SHP77 treated with DMSO at 0.1 percent for 48 hours (cell line): ENCODE measurements at regions not wholly inside any gene's neighbourhood (a gene's known extent, or its start where the extent isn't known, plus 50 kb on each side); places are given as distances from the start of the nearest gene placed in this dataset.
"Not testable (repeated sequence)": the region's sequence is repeated elsewhere in the genome, so short reads cannot be mapped to it uniquely, and the experiment has no call there.

Experiments
- DNase-seq: peaks from one replicate; lab custom pipeline; 2025; lab: John Stamatoyannopoulos, UW

DNA sequence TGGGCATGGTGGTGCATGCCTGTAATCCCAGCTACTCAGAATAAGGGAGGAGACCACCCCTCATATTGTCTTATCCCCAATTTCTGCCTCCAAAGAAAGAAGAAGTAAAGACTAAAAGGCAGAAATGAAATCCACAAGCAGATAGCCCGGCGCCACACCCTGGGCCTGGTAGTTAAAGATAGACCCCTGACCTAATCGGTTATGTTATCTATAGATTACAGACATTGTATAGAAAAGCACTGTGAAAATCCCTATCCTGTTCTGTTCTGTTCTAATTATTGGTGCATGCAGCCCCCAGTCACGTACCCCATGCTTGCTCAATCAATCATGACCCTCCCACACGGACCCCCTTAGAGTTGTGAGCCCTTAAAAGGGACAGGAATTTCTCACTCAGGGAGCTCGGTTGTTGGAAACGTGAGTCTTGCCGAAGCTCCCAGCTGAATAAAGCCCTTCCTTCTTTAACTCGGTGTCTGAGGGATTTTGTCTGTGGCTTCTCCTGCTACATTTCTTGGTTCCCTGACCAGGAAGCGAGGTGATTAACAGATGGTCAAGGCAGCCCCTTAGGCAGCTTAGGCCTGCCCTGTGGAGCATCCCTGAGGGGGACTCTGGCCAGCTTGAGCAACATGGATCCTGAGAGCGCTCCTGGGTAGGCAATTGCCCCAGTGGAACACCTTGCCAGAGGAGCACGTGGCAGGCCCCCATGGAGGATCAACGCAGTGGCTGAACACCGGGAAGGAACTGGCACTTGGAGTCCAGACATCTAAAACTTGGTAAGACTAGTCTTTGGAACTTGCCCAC, 188.7 kb upstream of the NDUFV2 start:
- not testable (repeated sequence) for DNase-seq

DNA sequence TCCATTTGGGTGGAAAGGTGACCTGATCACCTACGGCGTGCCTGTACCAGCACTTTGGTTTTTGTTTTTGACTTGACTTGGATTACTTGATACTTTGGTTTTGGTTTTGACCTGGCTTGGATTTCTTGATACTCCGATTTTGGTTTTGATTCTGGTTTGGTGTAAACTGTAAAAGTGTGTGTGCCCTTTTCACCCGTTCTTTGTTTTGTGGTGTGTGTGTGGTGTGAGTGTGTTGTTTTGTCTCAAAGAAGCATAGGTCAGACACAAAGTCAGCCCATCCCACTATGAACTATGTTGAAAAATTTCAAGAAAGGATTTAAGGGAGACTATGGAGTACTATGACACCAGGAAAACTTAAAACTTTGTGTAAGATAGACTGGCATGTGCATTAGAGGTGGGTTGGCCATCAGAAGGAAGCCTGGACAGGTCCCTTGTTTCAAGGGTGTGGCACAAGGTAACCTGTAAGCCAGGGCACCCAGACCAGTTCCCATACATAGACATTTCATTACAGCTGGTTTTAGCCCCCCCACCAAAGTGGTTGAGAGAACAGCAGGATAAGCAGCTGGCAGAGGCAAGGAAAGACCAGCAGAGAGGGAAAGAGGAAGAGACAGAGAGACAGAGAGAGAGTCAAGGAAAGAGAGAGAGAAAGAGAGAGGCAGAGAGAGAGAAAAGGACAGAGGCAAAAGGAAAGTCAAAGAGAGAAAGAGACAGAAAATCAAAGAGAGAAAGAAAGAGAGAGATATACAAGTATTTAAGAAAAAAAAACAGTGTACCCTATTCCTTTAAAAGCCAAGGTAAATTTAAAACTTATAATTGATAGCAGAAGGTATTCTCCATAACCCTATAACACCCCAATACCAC, 187.9 kb upstream of the NDUFV2 start:
- DNase-seq, result not testable (repeated sequence)

DNA sequence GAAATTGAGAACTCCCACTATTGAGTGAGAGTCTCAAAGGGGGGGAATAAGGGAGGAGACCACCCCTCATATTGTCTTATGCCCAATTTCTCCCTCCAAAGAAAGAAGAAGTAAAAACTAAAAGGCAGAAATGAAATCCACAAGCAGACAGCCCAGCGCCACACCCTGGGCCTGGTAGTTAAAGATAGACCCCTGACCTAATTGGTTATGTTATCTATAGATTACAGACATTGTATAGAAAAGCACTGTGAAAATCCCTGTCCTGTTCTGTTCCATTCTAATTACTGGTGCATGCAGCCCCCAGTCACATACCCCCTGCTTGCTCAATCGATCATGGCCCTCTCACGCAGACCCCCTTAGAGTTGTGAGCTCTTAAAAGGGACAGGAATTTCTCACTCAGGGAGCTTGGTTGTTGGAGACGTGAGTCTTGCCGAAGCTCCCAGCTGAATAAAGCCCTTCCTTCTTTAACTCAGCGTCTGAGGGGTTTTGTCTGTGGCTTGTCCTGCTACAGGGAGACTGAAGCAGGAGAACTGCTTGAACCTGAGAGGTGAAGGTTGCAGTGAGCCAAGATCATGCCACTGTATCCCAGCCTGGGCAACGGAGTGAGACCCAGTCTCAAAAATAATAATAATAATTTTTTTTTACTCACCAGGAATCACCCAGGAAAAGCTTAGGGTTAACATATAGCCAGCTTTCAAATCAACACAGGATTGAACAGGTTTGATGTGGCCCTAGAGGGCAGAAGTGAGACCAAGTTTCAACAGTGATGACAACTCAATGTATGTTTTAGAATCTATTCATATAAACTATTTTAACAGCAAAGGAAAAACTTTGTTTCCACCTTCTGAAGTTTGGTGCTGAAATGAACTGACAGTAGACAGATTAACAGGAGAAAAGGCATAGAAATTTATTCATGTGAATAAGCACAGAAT, 181.4 kb upstream of the NDUFV2 start:
- not testable (repeated sequence) for DNase-seq

DNA sequence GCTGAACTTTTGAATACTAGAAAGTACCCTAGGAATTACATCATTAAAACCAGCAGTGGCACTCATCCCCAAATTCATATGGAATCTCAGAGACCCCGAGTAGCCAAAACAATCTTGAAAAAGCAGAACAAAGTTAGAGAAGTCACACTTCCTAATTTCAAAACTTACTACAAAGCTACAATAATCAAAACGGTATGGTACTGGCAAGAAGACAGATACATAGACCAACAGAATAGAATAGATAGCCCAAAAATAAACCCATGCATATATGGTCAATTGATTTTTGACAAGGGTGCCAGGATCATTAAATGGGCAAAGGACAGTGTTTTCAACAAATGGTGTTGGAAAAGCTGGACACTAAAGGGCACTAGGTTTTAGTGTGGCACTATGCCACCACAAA, 176.0 kb upstream of the NDUFV2 start:
- no peak for DNase-seq

DNA sequence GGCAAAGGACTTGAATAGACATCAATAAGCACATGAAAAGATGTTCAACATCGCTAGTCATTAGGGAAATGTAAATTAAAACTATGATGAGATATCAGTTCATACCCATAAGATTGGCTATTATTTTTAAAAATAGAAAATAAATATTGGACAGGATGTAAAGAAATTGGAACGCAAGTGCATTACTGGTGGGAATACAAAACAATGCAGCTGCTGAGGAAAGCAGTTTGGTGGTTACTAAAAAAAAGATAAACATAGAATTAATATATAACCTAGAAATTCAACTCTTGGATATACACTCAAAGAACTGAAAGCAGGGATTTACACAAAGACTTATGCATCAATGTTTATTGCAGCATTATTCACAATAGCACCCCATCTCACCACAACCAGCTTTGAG, 174.5 kb upstream of the NDUFV2 start:
- no peak for DNase-seq

DNA sequence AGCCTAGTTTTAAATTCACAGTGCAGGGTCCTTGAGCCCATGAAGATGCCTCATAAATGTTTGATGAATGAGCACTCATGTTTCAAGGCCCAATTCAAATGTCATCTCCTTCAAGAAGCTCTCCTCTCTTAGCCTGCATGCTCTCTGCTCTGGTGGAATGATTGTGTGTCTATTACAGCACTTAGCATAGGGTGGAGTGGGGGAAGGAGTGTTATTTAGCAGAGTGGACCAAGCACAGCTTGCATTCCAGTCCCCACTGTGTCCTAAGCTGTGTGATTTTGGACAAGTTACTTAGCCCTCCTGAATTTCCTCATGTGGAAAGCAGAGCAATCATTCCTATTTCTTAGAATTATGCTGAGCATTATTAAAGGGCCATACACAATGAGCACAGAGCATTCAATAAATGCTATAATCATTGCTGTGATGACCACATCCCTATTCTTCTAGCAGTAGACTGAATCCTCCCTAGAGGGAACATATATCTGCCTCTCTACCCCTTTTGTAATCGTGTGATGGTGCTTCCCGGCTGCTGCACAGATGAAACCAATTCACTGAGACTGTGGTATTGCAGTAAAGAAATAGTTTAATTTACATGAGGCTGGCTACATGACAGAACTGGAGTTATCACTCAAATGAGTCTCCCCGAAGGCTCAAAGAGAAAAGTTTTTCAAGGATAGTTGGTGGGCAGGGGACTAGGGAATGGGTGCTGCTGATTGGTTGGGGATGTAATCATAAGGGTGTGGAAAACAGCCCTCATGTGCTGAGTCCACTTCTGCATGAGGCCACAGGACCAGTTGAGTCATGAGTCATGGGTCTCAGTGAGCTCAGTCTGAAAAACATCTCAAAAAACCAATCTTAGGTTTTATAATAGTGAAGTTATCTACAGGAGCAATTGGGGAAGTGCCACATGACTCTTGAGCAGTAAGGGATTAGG, 173.4 kb upstream of the NDUFV2 start:
- DNase-seq, result no peak

DNA sequence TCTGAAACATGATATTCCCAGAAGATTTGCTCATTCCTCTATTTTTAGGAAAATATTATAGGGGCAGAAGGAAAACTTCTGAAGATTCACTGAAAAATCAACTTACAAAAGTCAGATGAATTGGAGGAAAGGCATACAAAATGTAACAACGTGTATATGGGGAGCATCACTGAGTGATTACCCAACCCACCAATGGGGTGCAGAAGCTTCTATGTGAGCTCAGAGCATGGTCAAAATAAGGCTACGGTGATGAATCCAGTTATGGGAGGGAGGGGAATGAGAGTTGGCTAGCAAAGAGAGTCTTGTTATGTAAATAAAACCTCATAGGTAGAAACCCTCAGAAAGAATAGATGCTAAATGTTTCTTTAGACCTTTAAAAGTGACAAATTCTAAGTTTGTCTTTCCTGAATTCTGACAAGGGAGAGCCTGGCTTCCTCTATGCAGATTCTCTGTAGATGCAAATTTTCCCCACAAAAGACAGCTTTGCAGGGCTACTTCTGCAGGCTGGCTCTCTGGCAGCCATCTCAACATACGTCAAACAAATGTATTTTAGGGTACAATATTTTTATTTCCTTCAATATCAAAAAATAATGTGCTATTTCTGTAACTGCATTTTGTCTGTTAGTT, 171.4 kb upstream of the NDUFV2 start:
- no peak for DNase-seq

DNA sequence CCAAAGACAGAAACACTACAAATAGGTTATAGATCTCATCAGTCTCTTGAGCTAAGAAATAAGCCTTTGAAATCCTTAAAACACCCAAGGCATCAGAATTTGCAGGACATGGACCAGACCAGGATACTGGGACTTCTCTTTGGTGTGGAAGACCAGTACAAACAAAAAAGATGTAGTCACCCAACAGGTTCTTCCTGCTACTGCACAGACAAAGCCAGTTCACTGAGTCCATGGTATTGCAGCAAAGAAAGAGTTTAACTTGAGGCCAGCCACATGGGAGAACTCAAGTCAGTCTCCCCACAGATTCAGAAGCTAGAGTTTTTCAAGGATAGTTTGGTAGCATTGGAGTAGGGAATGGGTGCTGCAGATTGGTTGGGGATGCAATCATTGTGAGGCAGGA, 169.6 kb upstream of the NDUFV2 start:
- no peak for DNase-seq

DNA sequence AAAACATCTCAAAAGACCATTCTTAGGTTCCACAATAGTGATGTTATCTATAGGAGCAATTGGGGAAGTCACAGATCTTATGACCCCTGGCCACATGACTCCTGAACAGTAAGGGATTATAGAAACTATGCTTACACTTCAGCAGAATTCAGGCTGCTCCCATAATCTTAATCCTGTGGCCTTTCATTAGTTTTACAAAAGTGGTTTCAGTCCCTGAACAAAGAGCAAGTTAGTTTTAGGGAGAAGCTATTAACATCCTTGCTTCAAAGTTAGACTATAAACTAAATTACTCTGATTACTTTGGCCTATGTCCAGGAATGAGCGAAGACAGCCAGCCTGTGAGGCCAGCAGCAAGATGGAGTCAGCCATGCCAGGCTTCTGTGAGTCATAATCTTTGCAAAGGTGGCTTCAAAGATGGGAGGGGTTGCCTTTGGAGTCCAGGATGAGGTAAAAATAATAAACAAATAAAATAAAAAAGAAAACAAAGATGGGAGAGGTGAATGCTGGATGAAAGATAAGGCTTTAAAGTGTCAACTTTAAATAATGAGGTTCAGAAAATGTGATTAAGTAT, 168.7 kb upstream of the NDUFV2 start:
- no peak for DNase-seq

DNA sequence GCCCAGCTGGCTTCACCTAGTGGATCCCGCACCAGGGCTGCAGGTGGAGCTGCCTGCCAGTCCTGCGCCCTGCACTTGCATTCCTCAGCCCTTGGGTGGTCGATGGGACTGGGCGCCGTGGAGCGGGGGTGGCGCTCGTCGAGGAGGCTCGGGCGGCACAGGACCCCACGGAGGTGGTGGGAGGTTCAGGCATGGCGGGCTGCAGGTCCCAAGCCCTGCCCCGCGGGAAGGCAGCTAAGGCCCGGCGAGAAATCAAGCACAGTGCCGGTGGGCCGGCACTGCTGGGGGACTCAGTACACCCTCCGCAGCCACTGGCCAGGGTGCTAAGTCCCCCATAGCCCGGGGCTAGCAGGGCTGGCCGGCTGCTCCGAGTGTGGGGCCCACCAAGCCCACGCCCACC, 167.2 kb upstream of the NDUFV2 start:
- not testable (repeated sequence) for DNase-seq

DNA sequence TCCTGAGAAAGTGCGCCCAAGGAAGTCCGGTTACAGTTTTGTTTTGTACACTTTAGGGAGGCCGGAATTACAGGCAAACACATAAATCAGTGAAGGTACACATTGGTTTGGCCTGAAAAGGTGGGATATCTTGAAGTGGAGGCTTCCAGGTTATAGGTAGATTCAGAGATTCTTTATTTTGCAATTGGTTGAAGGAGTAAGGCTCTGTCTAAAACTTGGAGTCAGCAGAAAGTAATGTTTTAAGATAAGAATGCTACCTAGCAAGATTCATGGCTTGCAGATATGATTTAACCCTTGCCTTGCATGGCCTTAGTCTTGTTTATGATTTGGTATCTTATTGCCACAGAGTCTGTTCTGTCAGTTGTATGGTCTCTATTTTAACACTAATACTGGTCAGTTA, 165.9 kb upstream of the NDUFV2 start:
- no peak for DNase-seq

DNA sequence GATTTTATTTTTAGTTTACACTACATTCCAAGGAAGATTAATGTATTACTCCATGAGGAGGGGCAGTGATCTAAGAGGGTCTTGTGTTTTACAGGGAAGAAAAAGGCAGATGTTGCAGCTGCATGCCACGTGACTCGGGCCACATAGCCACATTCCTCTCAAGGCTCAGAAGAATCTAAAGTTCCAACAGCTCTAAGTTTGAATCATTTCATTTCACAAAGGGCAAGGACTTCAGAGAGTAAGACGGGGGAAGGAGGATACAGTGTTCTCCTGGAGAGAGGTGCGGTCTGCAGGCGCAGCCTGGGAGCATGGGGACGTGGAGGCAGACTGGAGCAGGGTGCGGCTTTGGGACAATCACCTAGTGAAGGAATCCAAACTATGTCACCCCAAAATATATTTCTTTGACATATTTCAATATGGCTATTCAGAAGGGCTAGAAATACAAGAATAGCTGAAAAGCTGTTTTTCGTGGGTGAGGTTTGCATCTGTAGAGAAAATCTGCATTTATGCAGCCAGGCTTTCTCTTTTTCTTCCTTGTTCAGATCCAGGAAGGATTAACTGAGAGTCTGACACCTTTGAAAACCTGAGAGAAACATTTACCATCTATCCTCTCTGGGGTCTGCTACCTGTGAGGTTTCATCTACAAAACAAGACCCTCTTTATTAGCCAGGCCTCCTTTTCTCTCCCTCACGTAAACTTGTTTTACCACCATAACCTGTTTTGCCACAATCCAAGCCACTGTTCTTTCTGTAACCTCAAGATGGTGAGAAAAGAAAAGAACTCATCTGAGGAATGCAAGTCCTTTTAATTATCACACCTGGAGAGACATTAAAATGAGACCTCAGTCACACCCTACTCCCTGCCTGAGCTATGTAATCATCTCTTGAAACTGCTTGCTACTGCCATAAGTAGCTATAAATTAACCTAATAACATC, 165.1 kb upstream of the NDUFV2 start:
- no peak for DNase-seq

DNA sequence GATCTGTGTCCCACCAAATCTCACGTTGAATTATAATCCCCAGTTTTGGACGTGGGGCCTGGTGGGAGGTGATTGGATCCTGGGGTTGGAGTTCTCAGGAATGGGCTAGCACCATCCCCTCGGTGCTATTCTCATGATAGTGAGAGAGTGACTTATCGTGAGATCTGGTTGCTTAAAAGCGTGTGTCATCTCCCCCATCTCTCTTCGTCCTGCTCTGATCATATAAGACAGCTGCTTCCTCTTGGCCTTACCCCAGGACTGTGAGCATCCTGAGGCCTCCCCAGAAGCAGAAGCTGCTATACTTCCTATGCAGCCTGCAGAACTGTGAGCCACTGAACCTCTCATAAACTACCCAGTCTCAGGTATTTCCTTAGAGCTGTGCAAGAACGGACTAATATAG, 163.7 kb upstream of the NDUFV2 start:
- DNase-seq, result no peak

DNA sequence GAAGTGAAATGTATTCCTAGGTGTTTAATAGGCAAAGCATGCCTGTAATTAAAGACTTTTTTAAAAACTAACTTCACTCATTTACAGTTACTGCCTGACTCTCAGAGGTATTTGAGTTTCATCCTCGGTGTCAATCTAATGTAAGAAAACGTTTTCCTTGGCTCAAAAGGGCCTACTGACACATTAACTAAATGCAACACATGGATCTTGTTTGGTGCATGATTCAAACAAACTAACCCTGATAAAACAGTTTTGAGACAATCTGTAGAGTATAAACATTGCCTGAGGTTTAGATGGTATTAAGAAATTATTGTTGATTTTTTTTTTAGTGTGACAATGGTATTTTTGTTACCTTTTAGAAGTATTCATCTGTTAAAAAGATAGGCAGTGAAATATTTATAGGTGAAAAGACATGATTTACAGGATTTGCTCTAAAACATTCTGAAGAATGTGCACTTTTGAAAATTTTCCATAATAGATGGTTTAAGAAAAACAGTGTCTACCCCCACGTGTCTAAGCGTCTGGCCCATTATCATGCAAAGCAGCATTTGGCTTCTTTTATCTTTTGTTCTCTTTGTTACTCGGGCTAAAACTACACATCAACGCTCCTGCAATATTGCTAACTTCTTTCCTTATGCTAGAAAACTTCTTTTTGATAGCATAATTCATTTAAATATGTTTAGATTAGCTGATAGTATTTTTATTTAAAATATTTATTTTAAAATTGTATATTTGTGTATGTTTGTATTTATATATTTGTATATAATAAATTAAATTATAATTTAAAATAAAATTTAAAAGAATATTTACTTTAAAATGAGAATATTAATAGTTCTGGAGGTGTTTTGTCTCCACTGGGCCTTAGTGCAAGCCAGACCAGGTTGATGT, 160.2 kb upstream of the NDUFV2 start:
- no peak for DNase-seq

DNA sequence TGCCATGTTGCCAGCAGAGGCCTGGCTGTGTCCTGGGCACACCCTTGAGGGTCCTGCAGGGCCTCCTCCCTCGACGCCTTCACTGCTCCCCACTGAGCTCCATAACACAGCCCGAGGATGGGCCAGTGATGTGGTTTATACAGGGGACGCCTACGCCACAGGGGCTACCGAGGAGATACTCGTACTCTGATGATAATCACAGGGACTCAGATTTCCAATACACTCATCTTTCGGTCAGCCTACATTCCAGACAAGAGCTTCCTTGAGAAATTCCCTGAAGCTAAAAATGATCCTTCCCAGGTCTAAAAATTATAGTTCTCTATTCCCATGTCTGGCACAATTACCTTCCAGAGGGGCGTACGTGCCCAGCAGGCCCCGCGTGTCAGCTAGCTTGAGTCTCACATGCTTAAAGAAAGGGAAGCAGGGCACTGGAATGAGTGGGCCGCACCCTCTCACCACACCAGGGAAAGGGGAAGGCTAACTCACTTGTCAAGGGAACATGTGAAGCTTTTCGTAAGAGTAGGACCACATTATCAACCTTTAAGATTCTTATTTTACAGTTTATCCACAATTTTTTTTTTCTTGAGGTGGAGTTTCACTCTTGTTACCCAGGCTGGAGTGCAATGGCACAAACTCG, 159.5 kb upstream of the NDUFV2 start:
- no peak for DNase-seq

DNA sequence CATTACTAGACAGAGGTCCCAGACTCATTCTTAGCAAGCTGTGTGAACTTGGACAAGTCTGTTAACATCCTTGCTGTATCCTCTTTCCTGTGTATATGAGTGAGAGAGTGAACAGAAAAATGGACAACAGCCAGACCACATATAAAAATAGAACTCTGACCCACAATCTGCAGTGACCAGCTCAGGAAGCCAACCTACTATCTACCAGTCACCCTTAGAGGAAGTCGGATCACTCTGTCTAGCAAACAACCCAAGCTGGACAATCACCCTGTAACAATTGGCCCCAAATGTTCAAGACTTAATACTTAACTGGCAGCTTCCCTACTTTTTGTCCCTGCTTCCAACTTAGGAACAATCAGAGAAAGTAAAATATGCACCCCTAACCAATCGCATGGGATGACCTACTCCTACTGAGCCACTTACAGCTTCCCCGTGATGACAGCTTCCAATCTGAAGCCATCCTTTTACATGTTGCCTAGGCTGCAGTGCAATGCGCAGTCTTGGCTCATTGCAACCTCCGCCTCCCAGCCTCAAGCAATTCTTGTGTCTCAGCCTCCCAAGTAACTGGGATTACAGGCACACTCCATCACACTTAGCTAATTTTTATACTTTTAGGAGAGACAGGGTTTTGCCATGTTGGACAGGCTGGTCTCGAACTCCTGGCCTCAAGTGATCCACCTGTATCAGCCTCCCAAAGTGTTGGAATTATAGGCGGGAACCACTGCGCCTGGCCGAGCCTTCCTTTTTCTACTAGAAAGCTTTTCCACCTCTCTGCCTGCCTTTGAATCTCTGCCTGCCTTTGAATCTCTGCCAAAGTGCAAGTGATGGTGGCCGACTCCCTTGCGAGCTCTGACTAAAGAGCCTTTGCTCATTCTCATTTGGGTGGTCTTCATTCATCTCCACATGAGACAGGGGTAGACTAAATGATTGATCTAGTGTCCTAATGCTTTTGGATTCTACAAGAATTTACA, 158.3 kb upstream of the NDUFV2 start:
- DNase-seq, result no peak
